ENCODE measurements at regions not wholly inside any gene's neighbourhood (a gene's known extent, or its start where the extent isn't known, plus 50 kb on each side); places are given as distances from the start of the nearest gene placed in this dataset.

- TF ChIP-seq CTCF (IDR thresholded peaks at IDR 0.05; ENCODE audit: low read depth, low read length, missing control alignments) = no peak
Observed at GRCh38 chr11:95284057-95285052, 53.4 kb upstream of the SESN3 start.

GRCh38 chr11:95283650-95284049 lies 52.6 kb upstream of the SESN3 start:
- no peak overlapping the region for H3K4me3 ChIP-seq (ENCODE audit: low read depth, low read length)
- TF ChIP-seq CTCF (IDR thresholded peaks at IDR 0.05; ENCODE audit: low read depth, low read length, missing control alignments) = no peak
- no peak for DNase-seq (ENCODE audit: low read depth)
- in situ Hi-C loops (cut with HindIII; ENCODE audit: low sequenced_read_pairs) = no loop called here

More at GRCh38 chr11:95284057-95285052, 53.4 kb upstream of the SESN3 start:
- in situ Hi-C loops (cut with HindIII; ENCODE audit: low sequenced_read_pairs) = no loop called here
- DNase-seq (ENCODE audit: low read depth) = no peak
- H3K4me3 ChIP-seq (ENCODE audit: low read depth, low read length) = no peak overlapping the region

- H3K4me3 ChIP-seq (ENCODE audit: low read depth, low read length) = no peak overlapping the region
- in situ Hi-C loops (cut with HindIII; ENCODE audit: low sequenced_read_pairs) = no loop called here
- TF ChIP-seq CTCF (IDR thresholded peaks at IDR 0.05; ENCODE audit: low read depth, low read length, missing control alignments) = no peak
- no peak for DNase-seq (ENCODE audit: low read depth)
Observed at GRCh38 chr11:95283146-95283545, 52.1 kb upstream of the SESN3 start.

- TF ChIP-seq CTCF (IDR thresholded peaks at IDR 0.05; ENCODE audit: low read depth, low read length, missing control alignments) = no peak
- no peak for DNase-seq (ENCODE audit: low read depth)
- in situ Hi-C loops (cut with HindIII; ENCODE audit: low sequenced_read_pairs) = no loop called here
- no peak overlapping the region for H3K4me3 ChIP-seq (ENCODE audit: low read depth, low read length)
Observed at GRCh38 chr11:95282291-95282751, 51.3 kb upstream of the SESN3 start.
